ENCODE measurements at regions not wholly inside any gene's neighbourhood (a gene's known extent, or its start where the extent isn't known, plus 50 kb on each side); places are given as distances from the start of the nearest gene placed in this dataset.

DNA sequence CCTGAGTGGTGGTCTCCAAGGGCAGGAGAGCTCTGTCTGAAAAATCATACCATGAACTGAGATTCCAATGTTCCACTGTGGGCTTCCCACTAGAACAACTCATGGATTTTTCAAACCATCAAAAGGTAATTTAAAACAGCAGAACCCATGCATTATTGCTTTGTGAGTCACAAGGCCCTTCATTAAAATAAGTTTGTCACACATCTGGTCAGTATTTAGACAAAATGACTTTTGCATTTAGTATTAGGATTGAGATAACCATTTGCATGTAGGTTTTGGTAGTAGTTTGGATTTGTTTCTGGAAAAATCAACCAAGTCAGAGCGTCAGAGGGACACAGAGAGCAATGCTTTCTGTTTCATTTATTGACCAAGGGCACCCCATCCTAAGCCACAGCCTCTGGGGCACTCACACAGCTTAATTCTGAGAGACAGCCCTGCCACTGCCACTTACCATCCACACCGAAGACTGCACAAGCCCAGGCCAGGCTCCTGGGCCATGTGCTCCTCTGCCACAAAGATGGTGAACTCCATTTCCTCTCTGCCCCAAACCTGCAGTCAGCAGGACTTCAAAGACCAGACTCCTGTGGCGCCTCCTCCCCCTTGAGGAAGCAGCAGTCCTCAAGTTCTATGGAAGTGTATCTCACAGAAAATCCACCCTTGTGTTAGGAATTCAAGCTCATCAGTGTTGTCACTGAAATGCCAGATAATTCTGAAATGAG lies 132.6 kb upstream of the DUSP10 start:
- Histone ChIP-seq H3K4me3 (no peak overlapping the region), H3K27me3 (no peaks in the 10 kb centered on the region), H3K9me3 (no peaks in the 10 kb centered on the region), H3K27ac (no peak overlapping the region), H3K4me1 (no peaks in the 10 kb centered on the region), H3K36me3 (replicated peaks in 1 of 2; ENCODE audit: insufficient read depth in 1 of 2, low read depth in 2 of 2) (no peaks in the 10 kb centered on the region)
- DNase-seq: no peak
- intact Hi-C loops (cut with DNase I): no loop called here
- no peak for TF ChIP-seq POLR2A (IDR thresholded peaks at IDR 0.05)
- TF ChIP-seq, protein P1, sequence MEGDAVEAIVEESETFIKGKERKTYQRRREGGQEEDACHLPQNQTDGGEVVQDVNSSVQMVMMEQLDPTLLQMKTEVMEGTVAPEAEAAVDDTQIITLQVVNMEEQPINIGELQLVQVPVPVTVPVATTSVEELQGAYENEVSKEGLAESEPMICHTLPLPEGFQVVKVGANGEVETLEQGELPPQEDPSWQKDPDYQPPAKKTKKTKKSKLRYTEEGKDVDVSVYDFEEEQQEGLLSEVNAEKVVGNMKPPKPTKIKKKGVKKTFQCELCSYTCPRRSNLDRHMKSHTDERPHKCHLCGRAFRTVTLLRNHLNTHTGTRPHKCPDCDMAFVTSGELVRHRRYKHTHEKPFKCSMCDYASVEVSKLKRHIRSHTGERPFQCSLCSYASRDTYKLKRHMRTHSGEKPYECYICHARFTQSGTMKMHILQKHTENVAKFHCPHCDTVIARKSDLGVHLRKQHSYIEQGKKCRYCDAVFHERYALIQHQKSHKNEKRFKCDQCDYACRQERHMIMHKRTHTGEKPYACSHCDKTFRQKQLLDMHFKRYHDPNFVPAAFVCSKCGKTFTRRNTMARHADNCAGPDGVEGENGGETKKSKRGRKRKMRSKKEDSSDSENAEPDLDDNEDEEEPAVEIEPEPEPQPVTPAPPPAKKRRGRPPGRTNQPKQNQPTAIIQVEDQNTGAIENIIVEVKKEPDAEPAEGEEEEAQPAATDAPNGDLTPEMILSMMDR (IDR thresholded peaks at IDR 0.05): no peak
- WGBS, 2 donors: 83 to 91% methylated on average over 3 of the region's 3 CpGs
- no peak for ATAC-seq

DNA sequence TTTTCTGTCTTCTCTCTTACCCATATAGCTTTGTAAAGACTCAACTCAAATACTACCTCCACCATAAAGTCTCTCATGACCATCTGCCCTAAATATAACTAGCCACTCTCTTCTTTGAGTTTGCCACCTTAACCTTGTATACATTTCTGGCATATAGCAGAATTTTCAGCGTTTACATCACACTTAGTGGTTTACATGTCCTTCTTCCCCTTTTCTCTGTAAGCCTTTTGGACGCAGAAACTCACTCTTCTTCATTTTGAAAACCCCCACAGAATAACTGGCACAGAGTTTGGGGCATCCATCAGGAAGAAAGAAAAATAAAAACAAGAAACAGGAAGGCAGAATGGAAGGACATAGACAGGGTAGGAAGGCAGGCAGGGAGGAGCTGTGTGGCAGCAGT lies 131.8 kb upstream of the DUSP10 start:
- TF ChIP-seq POLR2A (IDR thresholded peaks at IDR 0.05): no peak
- TF ChIP-seq, protein P1 (IDR thresholded peaks at IDR 0.05): no peak
- no peaks in the 10 kb centered on the region for H3K27me3 ChIP-seq
- no peak for ATAC-seq
- 57 to 84% methylated on average over 2 of the region's 2 CpGs for WGBS, 2 donors
- no peaks in the 10 kb centered on the region for H3K36me3 ChIP-seq (replicated peaks in 1 of 2; ENCODE audit: insufficient read depth in 1 of 2, low read depth in 2 of 2)
- no peak overlapping the region for H3K4me3 ChIP-seq
- H3K9me3 ChIP-seq: no peaks in the 10 kb centered on the region
- intact Hi-C loops (cut with DNase I): no loop called here
- no peak overlapping the region for H3K27ac ChIP-seq
- no peaks in the 10 kb centered on the region for H3K4me1 ChIP-seq
- DNase-seq: no peak

- H3K9me3 ChIP-seq: no peaks in the 10 kb centered on the region
- H3K27me3 ChIP-seq: no peaks in the 10 kb centered on the region
- ATAC-seq: no peak
- 84 to 86% methylated on average over 6 of the region's 6 CpGs for WGBS, 2 donors
- H3K27ac ChIP-seq: no peak overlapping the region
- no peaks in the 10 kb centered on the region for H3K36me3 ChIP-seq (replicated peaks in 1 of 2; ENCODE audit: insufficient read depth in 1 of 2, low read depth in 2 of 2)
- intact Hi-C loops (cut with DNase I): no loop called here
- H3K4me3 ChIP-seq: no peak overlapping the region
- no peaks in the 10 kb centered on the region for H3K4me1 ChIP-seq
- DNase-seq: no peak
- no peak for TF ChIP-seq POLR2A (IDR thresholded peaks at IDR 0.05)
- TF ChIP-seq, protein P1 (IDR thresholded peaks at IDR 0.05): no peak
Measured at GRCh38 chr1:221871056-221871455, 129.2 kb upstream of the DUSP10 start.

GRCh38 chr1:221869779-221870178 lies 127.9 kb upstream of the DUSP10 start:
- ATAC-seq (no peak), DNase-seq (no peak)
- no peaks in the 10 kb centered on the region for H3K9me3 ChIP-seq
- H3K27me3 ChIP-seq: no peaks in the 10 kb centered on the region
- TF ChIP-seq, protein P1 (IDR thresholded peaks at IDR 0.05): no peak
- TF ChIP-seq POLR2A (IDR thresholded peaks at IDR 0.05): no peak
- intact Hi-C loops (cut with DNase I): no loop called here
- no peak overlapping the region for H3K27ac ChIP-seq
- WGBS, 2 donors: 81 to 83% methylated on average over 3 of the region's 3 CpGs
- no peak overlapping the region for H3K4me3 ChIP-seq
- no peaks in the 10 kb centered on the region for H3K36me3 ChIP-seq (replicated peaks in 1 of 2; ENCODE audit: insufficient read depth in 1 of 2, low read depth in 2 of 2)
- H3K4me1 ChIP-seq: no peaks in the 10 kb centered on the region
